HG03025 (cell line): ENCODE measurements at regions not wholly inside any gene's neighbourhood (a gene's known extent, or its start where the extent isn't known, plus 50 kb on each side); places are given as distances from the start of the nearest gene placed in this dataset.

ENCODE experiments used
- ATAC-seq: cut with Tn5 transposase; IDR thresholded peaks from one replicate; pipeline ENCODE4 v1.9.1; 2021; ENCODE audit warnings: mild to moderate bottlenecking, moderate library complexity; ENCODE audit not compliant: unreplicated experiment, low FRiP score

DNA sequence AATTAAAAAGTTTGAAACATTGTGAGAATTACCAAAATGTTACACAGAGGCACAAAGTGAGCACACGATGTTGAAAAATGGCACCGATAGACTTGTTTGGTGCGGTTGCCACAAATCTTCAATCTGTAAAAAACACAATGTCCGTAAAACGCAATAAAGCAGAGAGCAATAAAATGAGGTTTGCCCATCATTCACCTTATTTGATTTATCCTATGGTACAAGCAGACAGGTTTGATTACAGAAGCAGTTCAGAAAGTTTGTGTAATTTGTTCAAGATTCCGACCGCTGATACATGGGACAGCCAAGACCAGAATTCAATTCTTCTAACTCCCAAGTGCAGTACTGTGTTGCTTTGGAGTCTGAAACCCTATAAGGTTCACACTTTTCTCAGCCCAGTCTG, 318.3 kb upstream of the PROX1 start:
- no peak for ATAC-seq

- no peak for ATAC-seq
Measured at GRCh38 chr1:213669964-213670691, 317.6 kb upstream of the PROX1 start.

DNA sequence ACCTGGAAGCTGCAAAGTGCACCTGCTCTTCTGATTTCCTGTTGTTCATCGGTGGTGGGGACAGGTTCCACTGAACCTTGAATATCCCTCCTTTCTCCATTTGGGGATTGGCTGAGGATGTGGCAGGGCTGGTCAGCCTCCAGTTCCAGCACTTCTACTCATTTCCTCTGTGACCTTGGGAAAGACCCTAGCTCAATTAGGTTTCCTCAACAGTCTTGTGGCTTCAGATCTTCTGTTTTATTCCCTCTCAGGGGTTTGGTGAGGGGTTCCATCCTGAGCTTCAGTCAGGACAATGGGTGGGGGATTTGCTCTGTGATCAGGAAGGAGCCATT, 317.1 kb upstream of the PROX1 start:
- no peak for ATAC-seq

DNA sequence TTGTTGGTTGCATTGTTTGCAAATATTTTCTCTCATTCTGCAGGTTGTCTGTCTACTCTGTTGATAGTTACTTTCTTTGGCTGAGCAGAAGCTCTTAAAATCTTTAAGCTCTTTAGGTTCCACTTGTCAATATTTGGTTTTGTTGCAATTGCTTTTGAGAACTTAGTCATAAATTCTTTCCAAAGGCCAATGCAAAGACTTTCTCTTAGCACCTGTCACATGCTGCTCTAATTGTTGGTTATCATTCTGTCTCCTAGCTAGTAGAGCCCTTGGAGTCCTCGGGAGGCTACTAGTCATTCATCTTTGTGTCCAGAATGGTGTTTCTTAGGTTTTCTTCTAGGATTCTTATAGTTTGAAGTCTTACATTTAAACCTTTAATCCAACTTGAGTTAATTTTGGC, 312.7 kb upstream of the PROX1 start:
- ATAC-seq, result no peak

GRCh38 chr1:213676736-213677135, 311.0 kb upstream of the PROX1 start:
- ATAC-seq, result no peak

- ATAC-seq, result no peak
Measured at GRCh38 chr1:213678348-213678747, 309.4 kb upstream of the PROX1 start.

- no peak for ATAC-seq
Measured at GRCh38 chr1:213678753-213679152, 309.0 kb upstream of the PROX1 start.

DNA sequence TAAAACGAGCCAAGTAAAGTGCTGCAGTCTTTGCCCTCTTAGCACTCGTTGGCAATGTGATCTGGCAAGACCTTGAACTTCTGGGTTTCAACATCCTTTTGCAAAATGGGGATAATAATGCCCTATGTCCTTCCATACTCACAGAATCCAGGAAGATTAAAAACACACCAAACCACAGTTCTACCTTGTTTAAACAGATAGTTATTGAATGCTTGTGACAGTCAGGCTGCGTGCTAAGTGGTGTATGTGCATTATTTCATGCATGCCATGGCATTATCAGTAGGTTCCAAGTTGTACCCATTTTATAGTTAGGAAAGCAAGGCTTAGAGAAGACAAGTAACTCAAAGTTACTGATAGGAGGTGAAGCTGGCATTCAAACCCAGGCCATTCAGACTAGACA, 308.6 kb upstream of the PROX1 start:
- ATAC-seq, result no peak

DNA sequence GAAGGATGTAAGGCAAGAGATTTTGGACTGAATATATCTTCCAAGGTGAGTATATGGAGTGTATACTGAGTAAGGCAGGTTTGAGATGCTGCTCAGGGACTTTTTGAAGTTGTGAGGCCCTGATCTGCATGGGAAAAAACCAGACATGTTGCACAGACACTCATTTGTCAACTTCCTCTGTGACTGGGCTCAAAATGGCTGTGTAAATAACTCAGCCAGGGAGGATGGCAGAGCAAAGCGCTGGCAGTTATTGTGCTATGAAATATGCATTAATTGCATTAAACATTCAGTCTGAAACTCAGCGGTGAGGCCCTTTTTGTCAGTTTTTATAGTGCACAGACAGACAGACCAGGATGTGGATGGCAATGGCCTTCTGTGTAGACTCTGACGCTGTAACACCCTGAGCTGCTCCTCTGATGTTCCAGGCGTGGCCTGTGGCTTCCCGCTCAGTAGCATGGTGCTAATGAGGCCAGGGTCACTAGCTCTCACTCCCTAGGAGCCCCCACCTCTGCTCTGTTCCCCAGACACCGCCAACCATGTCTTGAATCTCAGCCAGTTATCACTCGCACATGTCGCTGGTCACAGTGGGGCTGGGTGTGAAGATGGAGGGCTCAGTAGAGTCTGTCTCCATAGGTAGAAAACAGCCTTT, 307.0 kb upstream of the PROX1 start:
- ATAC-seq, result no peak

DNA sequence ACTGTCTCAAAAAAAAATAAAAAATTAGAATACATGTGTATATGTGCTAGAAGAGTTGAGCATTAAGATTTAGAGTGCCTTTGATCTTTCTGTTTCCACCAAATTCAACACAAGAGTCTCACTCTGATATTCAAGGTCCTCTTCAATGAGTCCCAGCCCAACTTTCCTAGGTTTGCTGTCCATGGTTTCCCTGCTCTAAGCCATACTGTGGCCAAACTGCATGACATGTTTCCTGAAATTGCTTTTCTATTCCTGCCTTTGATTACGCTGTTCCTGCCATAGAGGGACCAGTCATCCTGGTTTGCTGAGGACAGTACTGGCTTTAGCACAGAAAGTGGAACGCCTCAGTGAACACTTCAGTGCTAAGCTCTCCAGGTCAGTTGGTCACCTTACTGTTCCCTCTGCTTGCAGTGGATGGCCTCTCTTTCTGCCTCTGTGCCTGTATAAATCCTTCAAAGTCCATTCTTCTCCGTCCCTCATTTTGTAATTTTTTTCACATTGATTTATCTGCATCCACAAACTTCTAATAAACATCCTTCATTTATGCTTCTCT, 305.9 kb upstream of the PROX1 start:
- no peak for ATAC-seq

- ATAC-seq, result no peak
Measured at GRCh38 chr1:213683529-213683928, 304.2 kb upstream of the PROX1 start.

DNA sequence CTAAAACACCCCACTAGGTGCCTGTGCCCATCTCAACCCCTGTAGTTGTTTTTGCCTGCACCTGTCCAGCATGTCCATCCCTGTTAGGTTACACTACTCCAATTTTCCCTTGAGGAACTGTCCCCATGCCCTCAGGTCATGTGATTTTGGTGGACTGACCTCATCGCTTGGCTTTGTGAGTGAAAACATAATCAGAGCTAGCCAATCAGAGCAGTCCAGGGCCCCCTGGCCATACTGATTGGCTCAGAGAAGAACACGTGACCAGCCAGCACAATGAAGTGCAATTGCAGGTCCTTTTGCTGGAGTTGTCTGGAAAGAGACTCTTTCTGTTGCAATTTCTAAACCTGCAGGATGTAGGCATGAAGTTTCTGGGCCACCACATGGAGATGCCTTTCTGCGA, 303.3 kb upstream of the PROX1 start:
- ATAC-seq, result no peak

DNA sequence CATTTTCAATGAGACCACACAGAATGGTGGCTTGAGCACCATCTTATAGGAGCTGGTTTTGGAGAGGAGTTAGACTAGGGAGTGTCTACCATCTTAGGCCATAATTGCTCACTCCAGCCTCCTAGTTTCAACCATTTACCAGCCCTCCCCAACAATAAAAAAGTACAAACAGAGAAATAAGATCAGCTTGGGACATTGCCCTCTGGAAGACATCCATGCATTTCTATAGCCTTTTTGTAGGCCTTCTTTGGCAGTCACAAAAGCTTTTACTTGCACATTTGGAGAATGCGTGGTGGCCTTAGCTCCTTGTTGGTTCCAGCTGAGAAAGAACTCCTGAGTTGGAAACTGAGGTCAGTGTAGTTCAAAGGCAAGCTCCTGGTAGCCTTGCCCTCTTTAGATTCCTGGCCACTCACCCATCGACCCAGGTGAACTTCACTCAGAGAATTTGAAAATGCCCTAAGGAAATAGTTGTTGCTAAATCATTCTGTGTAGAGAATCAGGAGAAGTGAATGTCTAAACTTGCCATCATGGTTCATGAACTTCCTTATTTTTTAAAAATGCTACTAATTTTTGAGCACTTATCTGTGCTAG, 301.7 kb upstream of the PROX1 start:
- no peak for ATAC-seq

DNA sequence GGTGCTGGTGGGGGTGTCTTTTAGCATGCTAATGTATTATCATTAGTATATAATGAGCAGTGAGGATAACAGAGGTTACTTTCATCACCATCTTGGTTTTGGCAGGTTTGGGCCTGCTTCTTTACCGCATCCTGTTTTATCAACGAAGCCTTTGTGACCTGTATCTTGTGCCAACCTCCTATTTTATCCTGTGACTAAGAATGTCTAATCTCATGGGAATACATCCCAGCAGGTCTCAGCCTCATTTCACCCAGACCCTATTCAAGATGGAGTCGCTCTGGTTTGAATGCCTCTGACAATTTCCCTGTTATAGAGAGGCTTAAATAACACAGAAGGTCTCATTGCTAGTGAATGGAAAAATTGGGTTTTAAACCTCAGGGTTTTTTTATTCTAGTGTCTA, 300.8 kb upstream of the PROX1 start:
- no peak for ATAC-seq

DNA sequence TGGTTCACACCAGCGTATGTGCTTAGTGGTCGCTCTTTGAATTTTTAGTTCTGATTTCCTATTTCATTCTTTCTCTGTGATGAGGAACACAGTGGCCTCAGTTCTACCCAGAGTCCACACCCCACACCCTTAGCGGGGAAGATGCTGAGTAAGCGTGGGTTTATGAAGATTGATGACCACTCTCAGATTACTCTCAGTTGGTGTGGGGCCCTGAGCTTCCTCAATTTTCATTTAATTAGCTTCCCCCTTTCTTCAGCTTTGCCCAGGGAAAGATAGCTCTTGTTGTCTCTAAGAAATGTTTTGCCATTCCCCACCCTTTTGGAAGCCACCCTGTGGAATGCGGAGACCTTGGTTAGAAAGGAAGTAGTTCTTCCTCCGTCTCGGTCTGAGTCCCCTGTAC, 299.9 kb upstream of the PROX1 start:
- no peak for ATAC-seq

DNA sequence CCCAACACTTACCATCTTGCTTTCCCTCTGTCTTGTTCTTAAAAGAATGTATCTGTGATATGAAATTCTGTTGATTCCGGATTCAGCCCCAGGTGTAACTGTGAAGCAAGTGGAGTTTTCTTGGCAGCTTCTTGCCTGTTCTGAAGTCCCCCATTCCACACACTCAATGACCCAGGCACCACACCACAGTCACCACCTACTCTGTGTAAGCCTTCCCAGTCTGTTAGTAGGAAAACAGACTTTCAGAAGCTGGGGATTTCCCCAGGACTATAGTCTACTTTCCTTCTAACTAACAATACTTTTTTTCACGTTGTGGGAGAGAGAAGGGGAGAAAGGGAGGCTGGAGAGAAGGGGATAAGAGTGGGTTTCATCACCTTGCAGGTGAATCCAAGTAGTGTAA, 299.1 kb upstream of the PROX1 start:
- ATAC-seq, result no peak

- no peak for ATAC-seq
Measured at GRCh38 chr1:213689260-213689659, 298.5 kb upstream of the PROX1 start.

DNA sequence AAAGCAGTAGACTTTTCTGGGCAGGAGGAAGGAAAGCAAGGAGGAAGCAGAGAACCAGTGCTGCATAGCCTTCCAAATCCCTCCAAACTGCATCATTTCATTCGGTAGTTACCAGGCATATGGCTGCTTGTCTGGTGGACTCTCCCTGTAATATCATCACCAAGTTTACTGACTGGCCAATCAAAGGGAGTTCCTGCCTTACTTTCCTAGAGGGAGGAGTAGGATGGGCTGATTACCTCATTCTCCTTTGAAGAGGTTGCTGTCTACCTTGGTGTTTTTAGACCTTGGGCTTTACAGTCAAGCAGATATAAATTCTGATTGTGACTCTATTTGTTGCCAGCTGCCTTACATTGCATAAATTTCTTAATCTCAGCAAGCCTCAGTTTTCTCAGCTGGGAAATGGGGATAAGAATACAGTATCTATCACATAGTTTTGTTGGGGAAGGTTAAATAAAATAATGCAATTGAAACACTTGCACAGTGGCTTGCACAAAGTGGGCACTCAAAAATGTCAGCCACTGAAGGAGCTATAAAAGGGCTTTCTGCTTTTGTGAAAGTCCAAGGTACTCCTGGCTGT, 297.3 kb upstream of the PROX1 start:
- no peak for ATAC-seq

GRCh38 chr1:213692321-213692720, 295.5 kb upstream of the PROX1 start:
- no peak for ATAC-seq

DNA sequence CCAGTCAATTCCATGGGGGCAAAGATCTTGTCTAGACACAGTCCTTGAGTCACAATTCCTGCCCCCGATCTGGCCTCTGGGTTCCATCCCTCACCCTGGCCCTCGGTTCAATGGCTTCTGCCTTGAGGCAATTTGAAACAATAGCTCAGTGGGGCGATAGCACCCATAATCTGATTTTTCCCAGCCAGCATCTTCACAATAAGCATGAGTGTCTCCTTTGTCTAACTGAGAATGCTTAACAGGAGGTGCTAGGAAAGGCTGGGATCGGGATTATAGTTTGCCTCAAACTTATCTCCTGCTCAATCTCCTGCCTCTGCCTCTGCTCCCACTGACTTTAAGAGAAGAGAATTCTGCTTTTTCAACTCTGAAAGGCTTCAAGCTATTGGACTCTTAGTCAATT, 293.9 kb upstream of the PROX1 start:
- ATAC-seq, result no peak

- no peak for ATAC-seq
Measured at GRCh38 chr1:213697192-213697802, 290.5 kb upstream of the PROX1 start.
